HuH-7 (cell line): ENCODE measurements at regions not wholly inside any gene's neighbourhood (a gene's known extent, or its start where the extent isn't known, plus 50 kb on each side); places are given as distances from the start of the nearest gene placed in this dataset.

Experiments used
- DNase-seq: peaks from one replicate; pipeline ENCODE4 v3.0.0; 2011; ENCODE audit warnings: low spot score

DNA sequence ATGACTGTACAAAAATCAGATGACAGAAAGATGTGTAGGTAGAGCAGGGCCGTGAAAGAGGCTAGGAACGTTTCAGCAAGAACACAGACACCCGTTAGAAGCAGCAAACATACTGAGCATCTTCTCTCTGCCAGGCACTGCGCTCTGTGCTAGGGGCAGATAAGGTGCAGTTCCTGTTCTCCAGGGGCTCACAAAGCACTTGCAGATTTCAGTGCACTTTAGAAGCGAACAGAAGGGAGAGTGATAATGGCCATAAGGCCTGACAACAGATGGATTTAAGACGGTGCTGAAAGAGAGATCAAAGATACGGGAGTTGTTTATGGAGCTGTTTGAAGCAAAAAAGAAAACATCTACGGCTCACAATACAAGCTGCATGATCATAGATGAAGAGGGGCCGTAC lies 200.3 kb upstream of the FOXD3 start:
- no peak for DNase-seq

DNA sequence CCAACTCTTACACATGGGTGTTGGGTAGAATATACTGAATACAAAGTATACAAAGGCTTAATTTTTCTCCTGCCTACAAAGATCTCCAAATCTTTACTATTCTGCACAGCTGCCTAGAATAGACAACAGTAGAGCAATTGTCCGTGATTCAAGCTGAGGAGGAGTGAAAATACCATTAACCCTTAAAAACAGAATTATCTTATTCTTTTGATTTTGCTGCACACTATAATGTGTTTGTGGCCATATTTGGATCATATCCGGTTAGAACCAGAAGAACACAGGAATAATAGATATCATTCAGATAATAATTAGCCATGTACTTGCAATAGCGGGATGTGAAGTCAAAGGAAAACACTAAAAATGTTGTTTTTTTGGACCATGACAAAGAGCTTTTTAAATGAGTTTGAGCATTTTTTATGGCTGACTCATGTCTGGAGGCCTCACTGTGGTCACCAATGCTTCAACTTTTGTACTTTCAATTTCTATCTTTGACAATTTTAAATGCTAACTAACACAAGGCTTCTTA lies 197.6 kb upstream of the FOXD3 start:
- no peak for DNase-seq

DNA sequence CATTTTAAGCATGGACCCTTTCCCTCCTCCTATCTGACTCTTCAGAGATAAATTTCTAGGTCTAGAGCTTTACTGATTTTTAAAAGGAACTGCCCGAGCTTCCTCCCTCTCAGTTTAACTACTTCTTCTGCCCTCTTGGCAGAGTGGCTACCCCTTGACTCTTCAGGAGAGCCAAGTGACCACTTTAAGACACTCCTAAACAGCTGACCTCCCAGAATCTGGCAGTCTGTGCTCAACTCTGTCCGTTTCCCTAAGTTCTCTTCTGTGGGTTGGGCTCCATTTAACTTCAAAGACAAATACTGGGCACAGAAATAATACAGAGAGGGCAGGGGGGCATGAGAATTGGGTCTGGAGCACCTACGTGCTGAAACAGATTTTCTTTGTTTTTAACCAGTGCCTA lies 196.3 kb upstream of the FOXD3 start:
- DNase-seq: no peak

DNA sequence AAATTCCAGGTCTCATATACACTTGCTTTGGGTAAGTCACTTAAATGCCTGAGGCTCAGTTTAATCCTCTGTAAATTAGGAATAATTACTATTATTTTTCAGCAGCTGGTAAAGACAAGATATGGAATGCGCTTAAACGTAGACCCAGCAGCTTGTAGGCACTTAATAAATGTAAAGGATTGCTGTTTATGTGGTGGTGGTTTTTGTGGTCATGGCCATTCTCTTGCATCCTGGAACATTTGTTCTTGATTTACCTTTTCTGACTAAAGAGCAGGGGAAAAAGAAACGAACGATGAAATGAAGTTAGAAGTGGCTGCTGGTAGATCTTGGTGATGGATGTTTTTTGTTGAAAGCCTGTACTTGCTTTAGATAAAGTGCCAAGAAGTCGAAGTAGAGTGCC lies 195.0 kb upstream of the FOXD3 start:
- no peak for DNase-seq

DNA sequence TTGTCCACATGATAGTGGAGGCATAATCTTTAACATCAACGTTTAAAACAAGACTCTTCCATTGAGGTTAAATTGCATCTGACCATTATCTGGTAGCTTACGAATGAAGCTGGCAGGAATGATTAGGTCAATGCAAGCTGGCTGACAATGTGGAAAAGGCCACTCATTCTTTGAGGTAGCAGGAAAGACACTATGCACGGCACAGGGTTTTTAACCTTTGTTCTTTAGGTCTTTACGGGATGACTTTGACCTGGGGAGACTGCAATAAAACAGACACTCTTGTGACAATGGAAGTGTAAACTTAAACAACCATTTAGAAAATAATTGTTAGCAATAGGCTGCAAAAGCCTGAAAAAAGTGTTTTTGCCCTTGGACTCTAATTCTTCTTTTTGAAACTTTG lies 193.8 kb upstream of the FOXD3 start:
- no peak for DNase-seq

DNA sequence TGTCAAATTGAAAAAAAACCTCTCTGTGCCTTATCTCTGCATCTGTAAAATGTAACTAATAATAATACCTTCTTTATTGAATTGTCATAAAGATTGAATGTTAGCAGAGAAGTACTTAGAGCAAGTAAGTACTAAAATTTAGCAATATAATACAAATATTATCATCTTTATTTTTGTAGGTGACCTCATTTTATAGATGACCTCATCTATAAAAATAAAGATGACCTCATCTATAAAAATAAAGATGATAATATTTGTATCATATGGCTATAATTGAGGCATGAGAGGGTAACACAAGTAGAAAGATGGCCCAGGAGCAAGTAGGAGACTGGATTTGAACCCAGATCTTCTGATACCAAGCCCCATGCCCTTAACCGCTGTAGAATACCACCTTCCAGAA lies 193.2 kb upstream of the FOXD3 start:
- no peak for DNase-seq

DNA sequence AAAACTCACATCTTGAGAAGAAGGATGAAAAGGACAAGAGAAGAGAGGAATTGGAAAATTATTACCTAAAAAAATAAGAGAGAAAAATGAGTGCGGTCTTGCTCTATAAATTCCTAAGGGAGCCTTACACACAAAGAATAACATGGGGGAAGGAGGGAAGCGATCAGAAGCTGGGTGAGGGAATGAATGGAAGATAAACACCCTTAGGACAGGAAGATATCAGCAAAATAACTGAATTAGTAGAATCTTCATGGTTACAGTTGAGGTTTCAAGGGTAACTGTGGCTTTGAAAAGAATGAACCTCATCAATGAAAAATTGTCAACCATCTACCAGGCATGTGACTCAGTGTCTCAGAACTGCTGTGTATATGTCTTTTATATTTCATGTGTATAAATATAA lies 192.5 kb upstream of the FOXD3 start:
- no peak for DNase-seq

DNA sequence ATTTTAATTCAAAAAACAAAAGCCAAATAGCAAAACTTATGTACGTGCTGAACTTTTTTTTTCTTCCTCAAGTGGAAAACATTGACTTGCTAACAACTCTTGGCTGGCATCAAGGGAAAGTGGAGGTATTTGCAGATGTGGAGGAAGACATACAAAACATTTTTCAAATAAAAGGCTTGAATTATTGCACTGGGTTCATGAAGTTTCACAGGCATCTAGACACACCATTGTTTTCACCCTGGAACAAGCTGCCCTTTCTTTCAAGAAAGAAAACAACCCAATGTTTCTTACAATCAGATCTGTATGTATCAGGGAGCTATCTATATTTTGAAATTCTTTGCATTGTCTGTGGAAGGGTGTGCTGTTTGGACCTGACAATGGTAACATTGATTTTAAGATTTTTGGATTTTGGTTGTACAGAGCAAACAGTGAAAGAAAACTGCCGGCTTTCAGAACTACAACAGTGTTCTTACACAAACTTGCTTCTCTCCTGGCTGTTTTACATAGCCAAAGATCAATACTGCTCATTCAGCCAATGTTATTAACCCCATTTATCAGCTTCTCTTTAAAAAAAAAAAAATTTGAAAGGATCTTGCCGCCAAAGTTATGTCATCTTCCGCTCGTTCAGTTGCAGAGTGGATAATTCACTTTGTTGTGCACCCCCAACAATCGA lies 187.7 kb upstream of the FOXD3 start:
- DNase-seq: no peak

DNA sequence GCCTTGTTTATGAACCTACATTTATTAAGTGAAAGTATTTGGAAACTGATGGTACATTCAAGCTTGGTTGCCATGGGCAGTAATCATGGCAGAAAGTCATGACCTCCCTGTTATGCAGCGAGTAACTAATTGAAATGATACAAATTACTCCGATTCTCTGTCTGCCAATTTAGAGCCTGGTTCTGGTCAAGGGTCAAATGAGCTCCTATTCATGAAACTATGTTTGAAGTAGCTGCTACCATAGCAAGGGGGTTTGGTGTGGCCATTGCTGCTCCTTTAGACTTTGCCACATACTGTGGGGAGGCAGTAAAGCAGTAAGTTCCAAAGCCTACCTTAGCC lies 187.2 kb upstream of the FOXD3 start:
- no peak for DNase-seq

DNA sequence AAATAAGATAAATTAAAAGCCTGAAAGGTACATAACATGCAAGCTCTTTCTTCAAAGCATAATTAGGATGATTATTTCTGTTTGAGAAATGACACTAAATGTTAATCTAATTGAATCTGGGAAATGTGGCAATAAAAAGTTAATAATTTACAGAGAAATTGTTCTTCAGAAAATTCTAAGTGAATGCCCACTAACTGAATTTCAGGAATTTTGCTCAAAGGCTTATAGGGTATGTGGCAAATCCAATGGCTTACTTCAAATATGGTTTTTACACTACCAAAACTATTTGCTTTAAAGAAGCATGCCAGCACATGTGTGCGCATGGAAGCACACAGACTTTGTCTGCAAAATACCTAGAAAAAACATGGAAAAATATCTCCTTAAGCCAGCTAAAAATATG lies 186.6 kb upstream of the FOXD3 start:
- DNase-seq: no peak

DNA sequence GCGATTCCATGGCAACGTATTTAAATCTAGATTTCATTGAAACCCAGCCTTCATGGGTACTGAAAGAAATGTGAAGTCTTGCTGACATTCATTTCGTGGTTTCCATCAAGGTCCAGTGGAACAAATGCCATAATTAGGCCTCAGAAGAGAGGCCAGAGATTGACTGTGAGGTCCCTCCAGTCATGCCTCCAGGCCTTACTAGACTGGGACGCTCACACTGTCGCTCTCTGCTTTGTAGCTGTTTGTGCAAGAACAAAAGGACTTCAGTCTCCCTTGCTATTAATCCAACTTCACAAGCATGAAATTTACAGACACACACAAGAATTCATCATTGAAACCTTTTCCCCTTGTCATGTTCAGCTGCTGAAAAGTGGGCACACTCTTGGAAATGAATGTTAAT lies 180.4 kb upstream of the FOXD3 start:
- DNase-seq: no peak

DNA sequence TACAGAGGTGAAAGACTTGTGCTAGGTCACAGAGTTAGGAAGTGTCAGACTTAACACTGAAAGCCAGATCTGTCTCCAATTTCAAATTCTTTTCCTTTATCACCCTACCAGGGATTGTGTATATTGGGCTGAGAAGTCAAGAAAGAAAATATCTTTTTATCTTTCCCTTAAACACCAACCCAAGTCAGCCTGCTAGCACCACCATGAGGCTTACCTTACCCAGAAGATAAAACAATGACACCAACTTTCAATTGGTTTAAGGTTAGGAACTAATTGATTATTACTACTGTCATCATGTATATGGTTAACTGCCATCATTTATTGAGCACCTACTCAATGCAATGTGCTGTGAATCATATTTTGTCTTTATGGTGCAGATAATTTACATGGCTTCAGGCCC lies 178.9 kb upstream of the FOXD3 start:
- no peak for DNase-seq

DNA sequence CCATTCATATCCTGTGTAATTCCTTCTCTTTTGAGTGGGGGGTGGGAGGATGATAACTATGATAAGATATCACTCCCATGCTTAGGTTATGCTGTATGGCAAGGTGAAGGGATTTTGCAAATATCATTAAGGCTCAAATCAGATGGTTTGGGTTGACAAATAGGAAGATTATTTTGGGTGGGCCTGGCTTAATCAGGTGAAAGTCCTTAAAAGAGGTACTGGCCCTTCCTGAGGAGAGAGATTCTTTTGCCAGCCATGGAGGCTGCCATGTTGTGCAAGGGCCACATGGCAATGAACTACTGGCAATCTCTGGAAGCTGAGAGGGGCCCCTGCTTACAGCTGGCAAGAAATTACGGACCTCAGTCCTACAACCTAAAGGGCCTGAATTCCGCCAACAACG lies 174.6 kb upstream of the FOXD3 start:
- DNase-seq: no peak

DNA sequence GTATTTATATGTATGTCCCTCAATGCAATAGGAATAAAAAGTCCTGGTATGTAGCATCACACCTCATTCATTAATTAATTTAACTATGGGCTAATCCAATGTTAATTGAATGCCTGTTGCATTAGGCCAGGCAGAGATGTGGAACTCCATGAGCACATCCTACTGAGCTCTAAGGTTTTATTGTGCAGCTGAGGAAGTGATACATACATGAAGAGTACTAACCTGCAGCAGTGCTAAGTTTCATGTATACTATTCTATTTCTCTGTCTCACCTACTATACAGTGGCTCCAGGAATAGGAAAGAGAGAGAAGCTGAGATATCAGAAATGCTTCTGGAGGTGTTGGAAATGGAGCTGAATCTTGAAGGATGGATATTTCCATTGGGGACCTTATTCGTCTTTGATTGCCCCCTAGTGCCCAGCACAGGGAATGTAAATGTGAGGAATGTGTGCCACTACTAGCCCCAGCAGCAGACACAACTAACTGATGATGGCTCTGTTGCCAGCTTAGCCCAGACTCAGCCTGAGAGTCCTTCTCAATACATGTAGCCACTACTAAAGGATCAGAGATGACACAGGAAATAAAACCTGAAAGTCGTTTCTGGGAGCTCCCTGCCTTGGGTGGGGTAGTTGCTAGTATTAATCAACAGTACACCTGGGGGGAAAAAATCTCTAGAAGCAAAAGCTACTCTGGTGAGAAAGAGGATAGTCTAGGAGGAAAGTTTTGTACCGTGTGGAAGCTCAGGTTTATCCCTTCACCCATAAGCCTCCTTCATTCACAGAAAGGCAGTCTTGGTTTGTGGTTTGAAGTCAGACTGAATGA lies 173.3 kb upstream of the FOXD3 start:
- DNase-seq: peak; percentile 19

DNA sequence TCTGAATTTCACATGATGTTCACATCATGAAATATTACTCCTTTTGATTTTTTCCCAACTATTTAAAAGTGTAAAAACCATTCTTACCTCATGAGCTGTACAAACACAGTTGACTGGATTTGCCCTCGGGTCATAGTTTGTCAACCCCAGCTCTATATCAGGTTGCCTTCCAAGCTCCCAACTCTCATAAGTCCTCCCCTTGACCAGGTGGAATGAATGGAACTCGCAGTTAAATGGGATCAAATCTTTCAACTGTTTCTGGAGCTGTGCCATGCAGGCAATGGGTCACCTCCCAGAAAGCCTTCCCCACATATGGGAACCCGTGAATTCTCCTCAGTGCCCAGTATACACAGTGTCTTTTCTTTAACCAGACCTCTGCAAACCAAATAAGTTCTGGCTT lies 169.8 kb upstream of the FOXD3 start:
- no peak for DNase-seq

DNA sequence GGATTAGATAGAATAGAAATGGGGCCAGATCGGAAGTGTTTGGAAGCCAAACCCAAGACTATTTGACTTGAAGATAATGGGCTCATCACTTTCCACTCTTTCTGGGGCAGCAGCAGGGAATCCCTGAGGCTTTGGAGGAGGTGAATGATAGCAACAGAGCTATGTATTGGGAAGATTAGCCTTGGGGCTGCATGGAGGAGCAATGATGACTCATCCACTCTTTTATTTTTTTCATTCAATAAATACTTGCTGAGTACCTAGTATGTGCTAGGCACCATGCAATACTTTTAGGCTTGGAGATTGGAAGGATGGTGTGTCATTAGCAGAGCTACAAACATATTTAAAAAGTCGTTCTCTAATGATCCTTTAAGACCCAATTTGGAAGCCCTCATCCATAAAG lies 166.9 kb upstream of the FOXD3 start:
- DNase-seq: no peak

DNA sequence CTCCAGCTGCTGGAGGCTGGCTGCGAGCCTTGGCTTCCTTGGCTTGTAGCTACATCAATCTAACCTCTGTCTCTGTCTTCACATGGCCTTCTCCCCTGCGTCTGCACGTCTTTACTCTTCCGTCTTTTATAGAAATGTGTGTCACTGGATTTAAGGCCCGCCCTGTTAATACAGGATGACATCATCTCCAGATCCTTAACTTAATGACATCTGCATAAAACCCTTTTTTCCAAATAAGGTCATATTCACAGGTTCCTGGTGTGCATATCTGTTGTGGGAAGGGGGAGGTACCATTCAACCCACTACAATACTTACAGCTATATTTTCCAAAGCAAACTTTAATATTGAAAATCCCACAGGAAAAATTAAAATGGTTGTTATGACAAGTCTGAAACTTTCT lies 165.3 kb upstream of the FOXD3 start:
- no peak for DNase-seq

DNA sequence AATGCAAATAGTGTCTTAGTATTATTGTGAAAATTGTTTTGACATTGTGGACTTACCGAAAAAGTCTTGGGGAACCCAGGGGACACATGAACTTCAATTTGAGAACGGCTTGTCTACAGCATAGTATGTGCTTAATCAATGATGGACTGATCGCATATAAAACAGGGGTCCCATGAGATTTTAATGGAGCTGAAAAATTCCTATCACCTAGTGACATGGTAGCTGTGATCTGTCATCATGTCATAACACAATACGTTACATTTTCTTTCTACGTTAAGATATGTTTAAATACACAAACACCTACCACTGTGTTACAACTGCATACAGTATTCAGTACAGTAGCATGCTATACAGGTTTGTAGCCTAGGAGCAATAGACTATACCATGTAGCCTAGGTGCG lies 153.3 kb upstream of the FOXD3 start:
- no peak for DNase-seq

DNA sequence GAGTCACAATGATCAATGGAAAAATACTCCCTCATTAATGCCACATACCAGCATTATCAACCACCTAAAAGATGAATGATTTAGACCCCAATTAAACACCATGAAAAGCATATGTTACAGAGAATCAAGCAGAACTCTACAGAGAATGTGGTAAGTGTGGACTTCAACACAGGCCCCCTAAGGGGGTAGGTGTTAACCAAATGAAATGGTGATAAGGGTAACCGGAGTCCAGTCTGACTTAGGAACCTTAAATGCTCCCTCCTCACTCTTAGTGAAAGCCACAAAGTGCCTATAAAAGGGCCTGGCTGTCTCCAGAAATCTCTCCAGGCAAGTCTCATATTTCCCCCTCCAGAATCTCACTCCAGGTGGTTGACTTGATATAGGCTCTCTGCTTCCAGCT lies 149.2 kb upstream of the FOXD3 start:
- no peak for DNase-seq

DNA sequence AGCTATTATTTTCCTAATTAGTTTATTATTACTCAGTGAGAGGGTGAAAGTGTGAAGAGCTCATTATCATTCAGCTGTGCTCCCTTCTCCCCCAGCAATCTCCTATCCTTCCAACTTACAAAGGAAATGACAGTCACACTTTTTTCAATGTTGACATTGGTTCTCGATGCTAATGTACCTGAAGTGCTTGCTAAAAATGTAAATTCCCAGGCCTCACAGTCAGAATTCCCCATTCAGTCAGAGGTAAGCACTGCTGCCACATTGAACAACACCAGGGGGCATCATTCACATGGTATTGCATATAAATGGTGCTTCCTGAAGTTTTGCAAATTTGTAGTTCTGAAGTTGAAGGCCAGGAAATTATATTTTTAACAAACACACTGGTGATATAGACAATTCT lies 132.7 kb upstream of the FOXD3 start:
- no peak for DNase-seq

DNA sequence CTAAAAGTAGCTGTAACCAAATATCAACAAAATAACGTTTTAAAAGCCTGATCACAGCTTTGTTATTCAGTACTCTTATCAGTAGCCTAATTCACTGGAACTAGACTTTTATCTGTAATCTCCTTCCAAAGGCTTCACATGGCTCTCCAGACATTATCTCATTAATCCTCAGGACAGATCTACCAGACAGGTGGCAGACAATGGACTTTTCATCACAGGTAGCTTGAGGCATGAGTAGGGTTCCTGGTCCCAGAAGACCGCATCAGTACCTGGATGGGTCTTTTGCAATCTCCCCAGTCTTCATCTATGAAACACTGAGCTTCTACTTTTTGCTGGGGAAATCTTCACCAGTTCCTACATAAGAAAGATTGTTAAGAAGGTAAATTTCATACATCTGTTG lies 132.2 kb upstream of the FOXD3 start:
- no peak for DNase-seq

DNA sequence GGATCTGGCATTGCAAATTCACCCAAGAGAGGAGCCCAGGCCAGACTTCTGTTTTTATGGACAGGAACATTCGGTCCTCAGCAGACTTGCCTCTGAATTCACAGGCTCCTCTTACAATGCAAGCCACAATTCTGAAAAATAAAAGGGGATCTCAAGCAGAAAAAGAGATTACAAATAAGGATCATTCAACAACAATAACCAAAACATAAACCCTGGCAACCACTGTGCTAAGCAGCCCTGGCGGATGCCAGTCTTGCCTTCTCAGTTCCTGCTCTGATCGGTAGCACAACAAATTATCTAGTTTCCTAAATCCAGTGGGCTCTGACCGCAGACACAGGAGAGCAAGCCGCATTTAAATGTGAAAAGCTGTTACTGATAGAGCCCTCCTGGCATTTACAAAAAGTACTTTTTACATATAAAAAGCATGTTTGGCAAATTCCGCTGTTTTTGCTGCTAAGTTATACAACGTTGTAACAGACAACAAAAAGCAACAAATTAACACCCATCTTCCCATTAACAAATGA lies 123.4 kb upstream of the FOXD3 start:
- no peak for DNase-seq

DNA sequence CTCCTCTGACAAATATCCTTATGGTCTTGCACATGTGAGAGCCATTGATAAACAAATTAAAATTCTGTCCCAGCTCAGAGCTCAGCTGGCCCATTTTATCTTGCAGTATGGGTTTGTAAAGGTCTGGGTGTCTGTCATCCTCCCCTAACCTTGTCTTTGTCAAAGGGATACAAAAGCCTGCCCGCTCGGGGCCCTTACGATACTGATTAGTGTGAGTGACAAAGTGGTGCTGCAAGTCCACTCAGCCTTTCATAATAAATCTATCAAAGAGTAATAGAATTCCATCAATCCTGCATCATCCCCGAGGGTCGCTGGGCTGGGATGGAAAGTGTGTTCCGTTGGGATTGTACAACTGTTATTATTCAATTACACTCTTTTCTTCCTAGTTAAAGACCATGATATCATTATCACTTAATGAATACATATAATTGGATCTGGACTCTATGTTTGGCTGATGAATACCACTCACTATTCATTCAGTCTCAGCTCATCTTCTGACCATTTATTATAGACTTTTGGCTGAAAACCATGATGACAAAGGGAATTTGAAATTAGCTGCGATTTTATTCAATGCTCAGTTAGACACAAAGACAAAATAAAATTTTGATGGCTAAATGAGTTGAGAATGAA lies 122.5 kb upstream of the FOXD3 start:
- DNase-seq: no peak
